Thoracic aorta (tissue), 2 donors: ENCODE measurements at regions not wholly inside any gene's neighbourhood (a gene's known extent, or its start where the extent isn't known, plus 50 kb on each side); places are given as distances from the start of the nearest gene placed in this dataset.

ENCODE experiments used
- ATAC-seq: fragments of 150-250 bp; one replicate; pipeline ENCODE4 v1.8.0; 2017; ENCODE audit warnings: low read depth; ENCODE audit not compliant: insufficient number of reproducible peaks, low FRiP score
- DNase-seq: peaks from one replicate; pipeline ENCODE4 v3.0.0-alpha.2; 2020; ENCODE audit warnings: low spot score
- H3K27ac ChIP-seq, 2 donors: fragments of 200-600 bp; sonication (generic); 1 replicate in 1 of 2; 2 replicates in 1 of 2; pipeline ENCODE4 v1.5.1; 2016; ENCODE audit warnings: mild to moderate bottlenecking in 2 of 2, moderate library complexity in 2 of 2
- H3K27me3 ChIP-seq: fragments of 200-600 bp; sonication (generic); replicated peaks from 2 replicates; pipeline ENCODE4 v1.6.0; 2016; ENCODE audit warnings: mild to moderate bottlenecking; ENCODE audit not compliant: insufficient read depth
- H3K36me3 ChIP-seq: fragments of 200-600 bp; sonication (generic); one replicate; pipeline ENCODE4 v1.5.1; 2016
- H3K4me1 ChIP-seq, 2 donors: fragments of 200-600 bp; sonication (generic); 1 replicate in 1 of 2; 2 replicates in 1 of 2; pipeline versions ENCODE4 v1.5.1 to v1.6.0; 2016; ENCODE audit warnings: low read depth in 2 of 2, mild to moderate bottlenecking in 1 of 2; ENCODE audit not compliant: control insufficient read depth in 1 of 2
- H3K4me3 ChIP-seq: fragments of 200-600 bp; sonication (generic); 2 replicates; pipeline ENCODE4 v1.5.1; 2016; ENCODE audit warnings: mild to moderate bottlenecking
- H3K9me3 ChIP-seq: fragments of 200-600 bp; sonication (generic); 2 replicates; pipeline ENCODE4 v1.5.1; 2016
- TF ChIP-seq, protein P1 (sequence below): fragments of 200-600 bp; sonication (generic); IDR thresholded peaks from one replicate; pipeline ENCODE4 v1.5.1; 2019; ENCODE audit warnings: antibody characterized with exemption

DNA sequence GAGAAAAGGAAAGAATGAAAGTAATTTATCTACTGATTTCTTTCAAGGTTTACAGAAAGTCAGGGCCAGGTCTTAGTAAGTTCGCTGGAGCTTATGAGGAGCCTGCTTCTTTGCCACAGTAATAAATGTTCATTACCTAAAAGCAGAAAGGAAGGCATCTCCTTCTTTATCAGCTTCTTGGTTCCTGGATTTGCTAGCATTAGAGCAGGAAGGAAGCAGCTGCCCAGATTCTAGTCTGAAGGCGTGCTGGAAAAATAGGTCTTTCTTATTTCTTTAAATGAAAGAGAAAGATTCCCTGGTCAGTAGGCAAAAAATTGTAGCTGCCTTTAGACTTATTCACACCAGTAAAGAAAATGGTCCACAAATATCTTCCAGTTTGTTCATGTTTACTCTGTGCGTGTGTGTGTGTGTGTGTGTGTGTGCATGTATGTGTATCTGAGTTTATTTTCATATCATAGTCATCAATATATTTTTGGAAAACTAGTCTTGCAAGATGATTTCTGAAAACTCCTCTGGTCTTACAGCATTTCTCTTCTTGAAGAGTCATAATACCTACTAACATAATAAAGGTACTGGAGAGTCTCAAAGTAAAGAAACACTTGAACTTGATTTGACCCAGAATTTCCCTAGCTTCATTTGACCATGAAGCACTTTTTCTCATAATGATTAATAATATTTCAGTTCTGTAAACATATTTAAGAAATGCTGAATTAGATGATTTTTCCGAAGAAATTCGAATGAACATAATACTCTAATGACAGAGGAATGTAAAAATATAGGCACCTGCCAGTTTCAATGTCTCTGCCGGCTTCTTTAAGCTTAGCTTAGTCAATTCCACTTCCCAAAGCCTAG, 255.3 kb upstream of the ZPLD1 start:
- H3K4me3 ChIP-seq, result peak overlapping the region; percentile 52
- H3K4me1 ChIP-seq, result peaks cover 48 to 56% of the 10 kb centered on the region in 2 donors
- no peak for ATAC-seq

DNA sequence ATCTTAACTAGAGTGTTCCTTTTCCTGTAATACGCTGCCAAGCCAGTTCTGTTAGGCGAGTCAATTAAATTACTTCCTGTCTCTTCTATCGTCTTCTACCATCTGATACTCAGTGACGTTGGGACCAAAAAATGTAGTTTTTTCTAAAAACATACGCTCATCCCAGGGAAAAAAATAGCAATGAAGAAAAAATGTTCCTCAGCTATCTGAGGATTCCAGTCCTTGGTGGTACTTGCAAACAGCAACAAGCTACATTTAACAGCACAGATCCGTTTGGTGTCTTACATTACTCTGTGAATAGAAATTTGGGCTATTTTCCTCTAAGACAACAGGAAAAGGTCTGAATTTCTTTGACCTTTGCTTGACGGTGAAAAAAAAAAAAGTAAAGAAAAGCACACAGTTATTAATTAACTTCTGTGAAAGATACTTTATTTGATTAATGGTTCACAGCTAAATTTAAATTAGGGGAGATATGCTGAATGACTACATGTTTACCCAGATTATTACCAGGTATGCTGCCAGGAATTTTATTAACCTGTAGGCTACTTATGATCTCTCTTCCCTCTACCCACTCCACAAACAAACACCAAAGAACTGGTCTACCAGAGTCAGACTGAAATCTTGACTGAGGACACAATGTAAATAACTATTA, 254.4 kb upstream of the ZPLD1 start:
- H3K4me1 ChIP-seq, result peaks cover 40 to 47% of the 10 kb centered on the region in 2 donors
- DNase-seq, result no peak
- ATAC-seq, result no peak
- peak overlapping the region; percentile 75 to 83 for H3K27ac ChIP-seq
- no peaks in the 10 kb centered on the region for H3K36me3 ChIP-seq
- H3K9me3 ChIP-seq, result no peaks in the 10 kb centered on the region
- H3K27me3 ChIP-seq, result no peaks in the 10 kb centered on the region
- TF ChIP-seq, protein P1, sequence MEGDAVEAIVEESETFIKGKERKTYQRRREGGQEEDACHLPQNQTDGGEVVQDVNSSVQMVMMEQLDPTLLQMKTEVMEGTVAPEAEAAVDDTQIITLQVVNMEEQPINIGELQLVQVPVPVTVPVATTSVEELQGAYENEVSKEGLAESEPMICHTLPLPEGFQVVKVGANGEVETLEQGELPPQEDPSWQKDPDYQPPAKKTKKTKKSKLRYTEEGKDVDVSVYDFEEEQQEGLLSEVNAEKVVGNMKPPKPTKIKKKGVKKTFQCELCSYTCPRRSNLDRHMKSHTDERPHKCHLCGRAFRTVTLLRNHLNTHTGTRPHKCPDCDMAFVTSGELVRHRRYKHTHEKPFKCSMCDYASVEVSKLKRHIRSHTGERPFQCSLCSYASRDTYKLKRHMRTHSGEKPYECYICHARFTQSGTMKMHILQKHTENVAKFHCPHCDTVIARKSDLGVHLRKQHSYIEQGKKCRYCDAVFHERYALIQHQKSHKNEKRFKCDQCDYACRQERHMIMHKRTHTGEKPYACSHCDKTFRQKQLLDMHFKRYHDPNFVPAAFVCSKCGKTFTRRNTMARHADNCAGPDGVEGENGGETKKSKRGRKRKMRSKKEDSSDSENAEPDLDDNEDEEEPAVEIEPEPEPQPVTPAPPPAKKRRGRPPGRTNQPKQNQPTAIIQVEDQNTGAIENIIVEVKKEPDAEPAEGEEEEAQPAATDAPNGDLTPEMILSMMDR, result no peak
- H3K4me3 ChIP-seq, result peak overlapping the region; percentile 52

More for the DNA sequence above, 255.3 kb upstream of the ZPLD1 start:
- Histone ChIP-seq H3K9me3 (no peaks in the 10 kb centered on the region), H3K27ac (peak overlapping the region; percentile 75 to 83), H3K36me3 (no peaks in the 10 kb centered on the region), H3K27me3 (no peaks in the 10 kb centered on the region)
- TF ChIP-seq, protein P1, result no peak
- no peak for DNase-seq

DNA sequence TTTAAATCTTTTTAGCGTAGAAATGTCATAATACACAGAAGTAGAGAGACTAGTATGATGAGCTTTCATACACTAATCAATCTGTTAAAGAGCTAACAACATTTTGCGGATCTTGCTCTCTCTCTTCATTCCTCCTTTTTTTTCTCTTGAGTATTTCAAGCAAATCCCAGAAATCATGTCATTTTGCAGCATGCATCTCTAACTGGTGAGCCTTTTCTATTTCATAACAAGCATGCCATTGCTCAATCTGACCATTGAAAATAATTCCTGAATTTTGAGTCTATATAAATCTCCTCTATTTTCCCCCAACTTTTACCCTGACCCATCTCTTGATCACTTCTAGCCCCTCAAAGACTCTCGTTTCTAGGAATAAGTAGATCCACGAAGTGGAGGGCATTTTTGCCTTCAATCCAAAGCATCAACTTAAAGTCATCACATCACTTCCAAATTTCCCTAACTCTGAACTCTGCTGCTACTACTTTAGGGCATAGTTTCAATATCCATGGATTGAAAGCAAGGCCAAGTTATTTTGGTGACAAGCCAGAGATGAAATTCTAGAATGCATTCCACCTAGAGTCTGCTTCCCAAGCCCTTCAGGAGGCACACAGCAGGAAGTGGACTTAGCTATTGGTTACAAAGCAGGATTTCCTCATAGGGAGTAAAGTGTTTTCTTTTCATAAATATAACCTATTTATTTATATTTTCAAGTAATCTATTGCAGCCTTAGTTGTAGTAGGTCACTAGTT, 253.5 kb upstream of the ZPLD1 start:
- Histone ChIP-seq H3K27me3 (no peaks in the 10 kb centered on the region), H3K36me3 (no peaks in the 10 kb centered on the region), H3K4me1 (peaks cover 35 to 42% of the 10 kb centered on the region in 2 donors), H3K4me3 (no peak overlapping the region), H3K27ac (peak overlapping the region; percentile 75 to 83), H3K9me3 (no peaks in the 10 kb centered on the region)
- DNase-seq, result no peak
- TF ChIP-seq, protein P1, result no peak
- ATAC-seq, result no peak

DNA sequence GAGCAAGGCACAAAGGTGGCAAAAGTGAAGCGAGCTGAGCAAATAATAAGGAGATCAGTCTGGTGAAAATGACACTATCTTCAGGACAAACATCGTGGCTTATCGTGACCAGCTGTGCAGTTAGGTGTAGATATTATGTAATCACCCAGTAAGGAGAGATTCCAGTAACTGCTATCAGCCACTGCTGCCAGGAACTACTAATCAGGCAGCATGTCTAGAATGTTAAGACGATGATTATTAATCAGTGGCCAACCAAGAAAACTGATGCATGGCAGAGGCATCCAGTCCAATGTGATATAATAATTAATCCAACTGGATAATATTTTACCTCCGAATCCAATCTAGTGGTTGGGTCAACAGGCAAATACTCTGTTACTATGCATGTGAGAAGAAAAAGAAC, 252.7 kb upstream of the ZPLD1 start:
- peaks cover 35 to 42% of the 10 kb centered on the region in 2 donors for H3K4me1 ChIP-seq
- H3K27ac ChIP-seq, result peak overlapping the region; percentile 75 to 83
- no peak overlapping the region for H3K4me3 ChIP-seq
- ATAC-seq, result no peak
- no peaks in the 10 kb centered on the region for H3K36me3 ChIP-seq
- DNase-seq, result no peak
- H3K9me3 ChIP-seq, result no peaks in the 10 kb centered on the region
- H3K27me3 ChIP-seq, result no peaks in the 10 kb centered on the region
- TF ChIP-seq, protein P1, result no peak

DNA sequence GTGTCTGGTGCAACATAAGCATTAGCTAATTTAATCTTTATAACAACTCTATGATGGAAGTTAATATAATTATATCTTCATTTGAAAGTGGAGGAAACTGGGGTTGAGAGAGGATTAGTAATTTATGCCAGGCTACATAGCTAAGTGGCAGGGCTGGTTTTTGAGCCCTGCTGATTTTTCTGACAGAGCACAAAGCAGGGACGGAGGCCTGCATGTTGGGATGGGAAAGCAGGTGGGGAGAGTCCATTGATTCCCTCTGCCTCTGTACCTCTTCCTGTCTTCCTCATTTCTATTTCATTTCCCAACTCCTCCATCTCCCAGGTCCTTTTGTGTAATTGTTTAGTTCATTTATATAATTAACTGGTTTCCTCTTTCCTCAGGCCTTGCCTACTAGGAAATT, 251.6 kb upstream of the ZPLD1 start:
- TF ChIP-seq, protein P1, result no peak

More for the DNA sequence above, 251.6 kb upstream of the ZPLD1 start:
- peaks cover 35 to 42% of the 10 kb centered on the region in 2 donors for H3K4me1 ChIP-seq
- no peak for DNase-seq
- no peak for ATAC-seq
- H3K9me3 ChIP-seq, result no peaks in the 10 kb centered on the region
- H3K36me3 ChIP-seq, result no peaks in the 10 kb centered on the region
- no peak overlapping the region for H3K27ac ChIP-seq
- H3K4me3 ChIP-seq, result no peak overlapping the region
- no peaks in the 10 kb centered on the region for H3K27me3 ChIP-seq
